ENCODE measurements at regions not wholly inside any gene's neighbourhood (a gene's known extent, or its start where the extent isn't known, plus 50 kb on each side); places are given as distances from the start of the nearest gene placed in this dataset.

- no peak overlapping the region for H3K4me3 Mint-ChIP-seq (ENCODE audit: unreplicated experiment)
- H3K4me1 Mint-ChIP-seq (ENCODE audit: low read depth): peaks cover 23% of the 10 kb centered on the region
- no peak for DNase-seq (ENCODE audit: low spot score)
- H3K27me3 Mint-ChIP-seq (ENCODE audit: low read depth): no peaks in the 10 kb centered on the region
- H3K27ac Mint-ChIP-seq (ENCODE audit: unreplicated experiment): no peak overlapping the region
- no peaks in the 10 kb centered on the region for H3K9me3 Mint-ChIP-seq (ENCODE audit: low read depth)
- no peaks in the 10 kb centered on the region for H3K36me3 Mint-ChIP-seq (ENCODE audit: low read depth)
- TF ChIP-seq CTCF (IDR thresholded peaks at IDR 0.05): no peak
These were observed 59.9 kb upstream of the BZW1 start for GRCh38 chr2:200751786-200752185.

- Mint-ChIP-seq H3K4me3 (ENCODE audit: unreplicated experiment) (no peak overlapping the region), H3K36me3 (ENCODE audit: low read depth) (no peaks in the 10 kb centered on the region), H3K9me3 (ENCODE audit: low read depth) (no peaks in the 10 kb centered on the region), H3K27me3 (ENCODE audit: low read depth) (no peaks in the 10 kb centered on the region), H3K4me1 (ENCODE audit: low read depth) (peaks cover 25% of the 10 kb centered on the region), H3K27ac (ENCODE audit: unreplicated experiment) (no peak overlapping the region)
- no peak for TF ChIP-seq CTCF (IDR thresholded peaks at IDR 0.05)
- no peak for DNase-seq (ENCODE audit: low spot score)
These were observed 59.4 kb upstream of the BZW1 start for GRCh38 chr2:200752332-200752731.

GRCh38 chr2:200752835-200753234, 58.9 kb upstream of the BZW1 start:
- no peak for TF ChIP-seq CTCF (IDR thresholded peaks at IDR 0.05)
- Mint-ChIP-seq H3K27ac (ENCODE audit: unreplicated experiment) (no peak overlapping the region), H3K4me3 (ENCODE audit: unreplicated experiment) (no peak overlapping the region), H3K36me3 (ENCODE audit: low read depth) (no peaks in the 10 kb centered on the region), H3K27me3 (ENCODE audit: low read depth) (no peaks in the 10 kb centered on the region), H3K9me3 (ENCODE audit: low read depth) (no peaks in the 10 kb centered on the region), H3K4me1 (ENCODE audit: low read depth) (peaks cover 24% of the 10 kb centered on the region)
- no peak for DNase-seq (ENCODE audit: low spot score)

- no peak for DNase-seq (ENCODE audit: low spot score)
- no peaks in the 10 kb centered on the region for H3K27me3 Mint-ChIP-seq (ENCODE audit: low read depth)
- no peak overlapping the region for H3K4me3 Mint-ChIP-seq (ENCODE audit: unreplicated experiment)
- peak overlapping the region; percentile 6 for H3K27ac Mint-ChIP-seq (ENCODE audit: unreplicated experiment)
- TF ChIP-seq CTCF (IDR thresholded peaks at IDR 0.05): no peak
- H3K4me1 Mint-ChIP-seq (ENCODE audit: low read depth): peaks cover 24% of the 10 kb centered on the region
- no peaks in the 10 kb centered on the region for H3K9me3 Mint-ChIP-seq (ENCODE audit: low read depth)
- H3K36me3 Mint-ChIP-seq (ENCODE audit: low read depth): no peaks in the 10 kb centered on the region
These were observed 54.9 kb upstream of the BZW1 start for GRCh38 chr2:200756618-200757321.

GRCh38 chr2:200757399-200757798, 54.3 kb upstream of the BZW1 start:
- peaks cover 26% of the 10 kb centered on the region for H3K4me1 Mint-ChIP-seq (ENCODE audit: low read depth)
- H3K9me3 Mint-ChIP-seq (ENCODE audit: low read depth): no peaks in the 10 kb centered on the region
- peak overlapping the region; percentile 6 for H3K27ac Mint-ChIP-seq (ENCODE audit: unreplicated experiment)
- H3K4me3 Mint-ChIP-seq (ENCODE audit: unreplicated experiment): no peak overlapping the region
- no peaks in the 10 kb centered on the region for H3K27me3 Mint-ChIP-seq (ENCODE audit: low read depth)
- TF ChIP-seq CTCF (IDR thresholded peaks at IDR 0.05): no peak
- no peaks in the 10 kb centered on the region for H3K36me3 Mint-ChIP-seq (ENCODE audit: low read depth)
- DNase-seq (ENCODE audit: low spot score): no peak

Measured in chondrocyte (in vitro differentiated cells).